ENCODE measurements at regions not wholly inside any gene's neighbourhood (a gene's known extent, or its start where the extent isn't known, plus 50 kb on each side); places are given as distances from the start of the nearest gene placed in this dataset.

- no peaks in the 10 kb centered on the region for H3F3A ChIP-seq (ENCODE audit: low read depth)
- H2AFZ ChIP-seq (ENCODE audit: low read length), result no peak overlapping the region
- no peaks in the 10 kb centered on the region for H3K36me3 ChIP-seq (ENCODE audit: insufficient read depth, low read length)
- no peak overlapping the region for H3K9ac ChIP-seq (ENCODE audit: low read depth, low read length, poor library complexity, severe bottlenecking)
- H3K4me2 ChIP-seq (ENCODE audit: low read depth, low read length, poor library complexity, severe bottlenecking), result peak overlapping the region; percentile 31
- TF ChIP-seq, protein P1, sequence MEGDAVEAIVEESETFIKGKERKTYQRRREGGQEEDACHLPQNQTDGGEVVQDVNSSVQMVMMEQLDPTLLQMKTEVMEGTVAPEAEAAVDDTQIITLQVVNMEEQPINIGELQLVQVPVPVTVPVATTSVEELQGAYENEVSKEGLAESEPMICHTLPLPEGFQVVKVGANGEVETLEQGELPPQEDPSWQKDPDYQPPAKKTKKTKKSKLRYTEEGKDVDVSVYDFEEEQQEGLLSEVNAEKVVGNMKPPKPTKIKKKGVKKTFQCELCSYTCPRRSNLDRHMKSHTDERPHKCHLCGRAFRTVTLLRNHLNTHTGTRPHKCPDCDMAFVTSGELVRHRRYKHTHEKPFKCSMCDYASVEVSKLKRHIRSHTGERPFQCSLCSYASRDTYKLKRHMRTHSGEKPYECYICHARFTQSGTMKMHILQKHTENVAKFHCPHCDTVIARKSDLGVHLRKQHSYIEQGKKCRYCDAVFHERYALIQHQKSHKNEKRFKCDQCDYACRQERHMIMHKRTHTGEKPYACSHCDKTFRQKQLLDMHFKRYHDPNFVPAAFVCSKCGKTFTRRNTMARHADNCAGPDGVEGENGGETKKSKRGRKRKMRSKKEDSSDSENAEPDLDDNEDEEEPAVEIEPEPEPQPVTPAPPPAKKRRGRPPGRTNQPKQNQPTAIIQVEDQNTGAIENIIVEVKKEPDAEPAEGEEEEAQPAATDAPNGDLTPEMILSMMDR (conservative IDR thresholded peaks at IDR 0.05; ENCODE audit: low read length), result no peak
- no peak for TF ChIP-seq EZH2phosphoT487 (IDR thresholded peaks at IDR 0.05; ENCODE audit: borderline replicate concordance)
- no peaks in the 10 kb centered on the region for H3K79me2 ChIP-seq (ENCODE audit: insufficient read depth, low read length)
- no peak overlapping the region for H3K4me3 ChIP-seq (ENCODE audit: low read length, poor library complexity, severe bottlenecking)
- H3K9me2 ChIP-seq (replicated peaks; ENCODE audit: low read depth, low read length), result no peaks in the 10 kb centered on the region
- H3K4me1 ChIP-seq (ENCODE audit: insufficient read depth, low read length, poor library complexity, severe bottlenecking), result peaks cover 12% of the 10 kb centered on the region
- no peaks in the 10 kb centered on the region for H4K20me1 ChIP-seq (ENCODE audit: insufficient read depth, low read length, poor library complexity, severe bottlenecking)
- H3K27me3 ChIP-seq (ENCODE audit: insufficient read depth, low read length, poor library complexity, severe bottlenecking), result no peaks in the 10 kb centered on the region
- no peaks in the 10 kb centered on the region for H3K9me3 ChIP-seq (ENCODE audit: insufficient read depth, low read depth, low read length)
These were observed 90.9 kb upstream of the HDDC2 start for GRCh38 chr6:125392682-125393081.

- Histone ChIP-seq H3K9ac (ENCODE audit: low read depth, low read length, poor library complexity, severe bottlenecking) (no peak overlapping the region), H3K27me3 (ENCODE audit: insufficient read depth, low read length, poor library complexity, severe bottlenecking) (no peaks in the 10 kb centered on the region), H3K79me2 (ENCODE audit: insufficient read depth, low read length) (no peaks in the 10 kb centered on the region), H3K9me2 (replicated peaks; ENCODE audit: low read depth, low read length) (no peaks in the 10 kb centered on the region), H4K20me1 (ENCODE audit: insufficient read depth, low read length, poor library complexity, severe bottlenecking) (no peaks in the 10 kb centered on the region), H3F3A (ENCODE audit: low read depth) (no peaks in the 10 kb centered on the region), H3K4me1 (ENCODE audit: insufficient read depth, low read length, poor library complexity, severe bottlenecking) (peaks cover 12% of the 10 kb centered on the region), H3K4me2 (ENCODE audit: low read depth, low read length, poor library complexity, severe bottlenecking) (peak overlapping the region; percentile 31), H3K36me3 (ENCODE audit: insufficient read depth, low read length) (no peaks in the 10 kb centered on the region), H3K4me3 (ENCODE audit: low read length, poor library complexity, severe bottlenecking) (no peak overlapping the region), H2AFZ (ENCODE audit: low read length) (no peak overlapping the region), H3K9me3 (ENCODE audit: insufficient read depth, low read depth, low read length) (no peaks in the 10 kb centered on the region)
- TF ChIP-seq, protein P1 (conservative IDR thresholded peaks at IDR 0.05; ENCODE audit: low read length), result no peak
- no peak for TF ChIP-seq EZH2phosphoT487 (IDR thresholded peaks at IDR 0.05; ENCODE audit: borderline replicate concordance)
These were observed 91.7 kb upstream of the HDDC2 start for GRCh38 chr6:125393449-125393858.

DNA sequence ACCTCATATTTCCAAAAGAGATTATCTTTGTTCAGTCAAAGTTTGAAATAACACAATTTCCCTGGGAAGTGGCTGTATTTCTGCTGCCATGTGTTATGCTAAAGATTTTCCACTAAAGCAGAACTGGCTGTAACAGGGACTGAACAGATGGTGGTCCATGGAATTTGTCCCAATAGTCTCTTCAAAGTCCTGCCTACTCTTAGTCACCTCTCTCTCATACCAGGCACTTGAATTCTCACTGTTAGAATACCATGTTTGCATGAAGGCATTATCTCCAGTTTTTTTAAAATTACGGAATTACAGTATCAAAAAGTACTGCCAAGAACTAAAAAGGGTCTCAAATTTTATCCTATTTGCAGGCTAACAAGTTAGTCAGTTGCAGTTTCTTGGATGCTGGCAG is 105.0 kb upstream of the HDDC2 start:
- TF ChIP-seq, protein P1 (conservative IDR thresholded peaks at IDR 0.05; ENCODE audit: low read length), result no peak
- Histone ChIP-seq H4K20me1 (ENCODE audit: insufficient read depth, low read length, poor library complexity, severe bottlenecking) (no peaks in the 10 kb centered on the region), H3K27me3 (ENCODE audit: insufficient read depth, low read length, poor library complexity, severe bottlenecking) (no peaks in the 10 kb centered on the region), H3F3A (ENCODE audit: low read depth) (no peaks in the 10 kb centered on the region), H3K4me3 (ENCODE audit: low read length, poor library complexity, severe bottlenecking) (no peak overlapping the region), H3K9ac (ENCODE audit: low read depth, low read length, poor library complexity, severe bottlenecking) (no peak overlapping the region), H3K4me2 (ENCODE audit: low read depth, low read length, poor library complexity, severe bottlenecking) (no peak overlapping the region), H3K36me3 (ENCODE audit: insufficient read depth, low read length) (no peaks in the 10 kb centered on the region), H3K9me3 (ENCODE audit: insufficient read depth, low read depth, low read length) (no peaks in the 10 kb centered on the region), H3K79me2 (ENCODE audit: insufficient read depth, low read length) (no peaks in the 10 kb centered on the region), H3K4me1 (ENCODE audit: insufficient read depth, low read length, poor library complexity, severe bottlenecking) (no peaks in the 10 kb centered on the region), H2AFZ (ENCODE audit: low read length) (no peak overlapping the region), H3K9me2 (replicated peaks; ENCODE audit: low read depth, low read length) (no peaks in the 10 kb centered on the region)

Data from Loucy (cell line).